GM12878 (cell line): ENCODE measurements at regions not wholly inside any gene's neighbourhood (a gene's known extent, or its start where the extent isn't known, plus 50 kb on each side); places are given as distances from the start of the nearest gene placed in this dataset.
A peak's percentile ranks its signal among the peaks of the same experiment; 100 is the strongest.

Experiments
- ATAC-seq: fragments of 200-7000 bp; cut with Tn5 transposase; 3 replicates; pipeline ENCODE4 v1.9.1; 2020; ENCODE audit warnings: mild to moderate bottlenecking, moderate library complexity
- BruUV-seq: library from RNA; stranded (reverse); fragments of 400-500 nt; replicated peaks from 2 replicates; lab custom pipeline; 2021; lab: Mats Ljungman, UMichigan
- CTCF ChIA-PET: fragments of 300-600 bp; sonication (Branson Sonifier 250); formaldehyde crosslinking; extraction: SDS; loops from one replicate; lab custom pipeline; 2021; ENCODE audit warnings: inconsistent platforms; lab: Yijun Ruan, JAX
- POLR2A ChIA-PET: fragments of 350-600 bp; formaldehyde crosslinking; extraction: SDS; loops from one replicate; lab custom pipeline; 2021; ENCODE audit warnings: inconsistent platforms; lab: Charles Lee
- RAD21 ChIA-PET: fragments of 300-600 bp; sonication (Branson Sonifier 250); formaldehyde crosslinking; loops from one replicate; lab custom pipeline; 2023; ENCODE audit warnings: antibody characterized with exemption; ENCODE audit not compliant: unreplicated experiment; lab: Charles Lee
- SMC1A ChIA-PET: fragments of 300-600 bp; sonication (Branson Sonifier 250); formaldehyde crosslinking; loops from one replicate; lab custom pipeline; 2023; ENCODE audit not compliant: unreplicated experiment, uncharacterized antibody; lab: Charles Lee
- DNase-seq: peaks from one replicate; pipeline ENCODE4 v3.0.0-alpha.2; 2011; ENCODE audit warnings: low read depth, low spot score
- FAIRE-seq: peaks from 3 replicates; lab custom pipeline; 2011; peaks lifted over from hg19 to GRCh38; lab: Jason Lieb, UNC
- H2AFZ ChIP-seq: 2 replicates; pipeline ENCODE4 v1.6.0; 2011; ENCODE audit warnings: low read depth, low read length, control low read depth; ENCODE audit not compliant: control insufficient read depth
- H3K27ac ChIP-seq: 2 replicates; pipeline ENCODE4 v1.5.1; 2011; ENCODE audit warnings: control low read depth; ENCODE audit not compliant: control insufficient read depth, insufficient read depth
- H3K27me3 ChIP-seq, 2 experiments: replicated peaks in 1 of 2; 2 replicates each; pipeline versions ENCODE4 v1.6.0 to v1.6.1; 2011; ENCODE audit warnings: low read length in 1 of 2; ENCODE audit not compliant: control insufficient read depth in 2 of 2, insufficient read depth in 2 of 2
- H3K36me3 ChIP-seq, 2 experiments: 2 replicates each; pipeline ENCODE4 v1.5.1; 2011; ENCODE audit warnings: low read length in 1 of 2; ENCODE audit not compliant: control insufficient read depth in 2 of 2, insufficient read depth in 2 of 2
- H3K4me1 ChIP-seq: 2 replicates; pipeline ENCODE4 v1.6.1; 2011; ENCODE audit warnings: mild to moderate bottlenecking, low read length, moderate library complexity, mixed read lengths; ENCODE audit not compliant: control insufficient read depth, insufficient read depth
- H3K4me2 ChIP-seq: 2 replicates; pipeline ENCODE4 v1.6.0; 2011; ENCODE audit warnings: control low read depth; ENCODE audit not compliant: control insufficient read depth, insufficient read depth
- H3K4me3 ChIP-seq: fragments of 200-600 bp; sonication (generic); 2 replicates; pipeline ENCODE4 v1.5.1; 2016
- H3K79me2 ChIP-seq: 2 replicates; pipeline ENCODE4 v1.6.0; 2011; ENCODE audit warnings: low read length; ENCODE audit not compliant: control insufficient read depth, insufficient read depth
- H3K9ac ChIP-seq: 2 replicates; pipeline ENCODE4 v1.8.0; 2011; ENCODE audit warnings: low read length, control low read depth, mixed read lengths; ENCODE audit not compliant: control insufficient read depth, insufficient read depth
- H3K9me3 ChIP-seq: replicated peaks from 3 replicates; pipeline ENCODE4 v1.5.1; 2011; ENCODE audit warnings: mild to moderate bottlenecking, low read length; ENCODE audit not compliant: control insufficient read depth, insufficient read depth
- H4K20me1 ChIP-seq: 2 replicates; pipeline ENCODE4 v1.6.0; 2011; ENCODE audit not compliant: control insufficient read depth, insufficient read depth
- E4F1 ChIP-seq: fragments of 450-650 bp; IDR thresholded peaks from 2 replicates; pipeline ENCODE4 v1.6.1; 2018; ENCODE audit warnings: borderline replicate concordance, mild to moderate bottlenecking; ENCODE audit not compliant: partially characterized antibody
- FOS ChIP-seq: IDR thresholded peaks from 3 replicates; pipeline ENCODE4 v1.6.1; 2011; ENCODE audit warnings: borderline replicate concordance; ENCODE audit not compliant: insufficient read length; ENCODE audit errors: extremely low read depth
- REST ChIP-seq: IDR thresholded peaks from 2 replicates; pipeline ENCODE4 v1.6.1; 2012; ENCODE audit warnings: mild to moderate bottlenecking, low read depth, low read length
- WGBS: methylation state at CpG from one replicate; pipeline ENCODE4 v1.1.6; 2016; ENCODE audit warnings: low lambda C conversion rate; ENCODE audit not compliant: insufficient replicate concordance, insufficient coverage; ENCODE audit errors: missing lambda C conversion rate; 5-methylcytosine and 5-hydroxymethylcytosine counted together
- in situ Hi-C: fragments of 300-500 bp; cut with MboI; formaldehyde crosslinking; loops from 9 replicates; pipeline ENCODE4 v1.14.3; 2018; ENCODE audit warnings: mixed read lengths
- intact Hi-C: fragments of 100-400 bp; cut with micrococcal nuclease; formaldehyde crosslinking; loops from one replicate; pipeline ENCODE4 v1.14.2; 2022; ENCODE audit not compliant: unreplicated experiment

GRCh38 chr12:29996993-29997392 lies 213.3 kb upstream of the TMTC1 start:
- no peaks in the 10 kb centered on the region for H3K79me2 ChIP-seq
- TF ChIP-seq E4F1 (no peak), FOS (no peak), REST (0 out of 2 replicates have a peak, but pooled peaks have one; percentile 14)
- H3K27ac ChIP-seq = no peak overlapping the region
- no peaks in the 10 kb centered on the region for H3K4me1 ChIP-seq
- H3K27me3 ChIP-seq = no peaks in the 10 kb centered on the region
- ChIA-PET CTCF (no interaction called here), RAD21 (no interaction called here), SMC1A (no interaction called here), POLR2A (no interaction called here)
- H2AFZ ChIP-seq = no peak overlapping the region
- no peak overlapping the region for H3K4me2 ChIP-seq
- no peak for ATAC-seq
- H3K36me3 ChIP-seq = no peaks in the 10 kb centered on the region
- in situ Hi-C loops = no loop called here
- no peaks in the 10 kb centered on the region for H3K9me3 ChIP-seq
- BruUV-seq = no TSS peak
- no peak for DNase-seq
- WGBS = 16% methylated on average over 3 of the region's 3 CpGs
- no peak overlapping the region for H3K4me3 ChIP-seq
- no peak for FAIRE-seq
- H4K20me1 ChIP-seq = no peaks in the 10 kb centered on the region
- no peak overlapping the region for H3K9ac ChIP-seq
- intact Hi-C loops = no loop called here
